Suprapubic skin (tissue), 4 donors: ENCODE measurements at regions not wholly inside any gene's neighbourhood (a gene's known extent, or its start where the extent isn't known, plus 50 kb on each side); places are given as distances from the start of the nearest gene placed in this dataset.
"Not testable (repeated sequence)": the region's sequence is repeated elsewhere in the genome, so short reads cannot be mapped to it uniquely, and the experiment has no call there.

Experiments
- DNase-seq, 2 donors: peaks; one replicate each; pipeline ENCODE4 v3.0.0-alpha.2; 2019; ENCODE audit warnings: low spot score in 2 of 2
- H3K27ac ChIP-seq: fragments of 200-600 bp; sonication (generic); one replicate; pipeline ENCODE4 v1.5.1; 2019
- H3K27me3 ChIP-seq: fragments of 200-600 bp; sonication (generic); one replicate; pipeline ENCODE4 v1.5.1; 2019
- H3K36me3 ChIP-seq: fragments of 200-600 bp; sonication (generic); one replicate; pipeline ENCODE4 v1.5.1; 2019
- H3K4me1 ChIP-seq: fragments of 200-600 bp; sonication (generic); one replicate; pipeline ENCODE4 v1.5.1; 2019
- H3K4me3 ChIP-seq: fragments of 200-600 bp; sonication (generic); one replicate; pipeline ENCODE4 v1.5.1; 2019; ENCODE audit warnings: mild to moderate bottlenecking
- H3K9me3 ChIP-seq: fragments of 200-600 bp; sonication (generic); one replicate; pipeline ENCODE4 v1.5.1; 2019
- EP300 ChIP-seq: sonication (generic); formaldehyde crosslinking; IDR thresholded peaks from one replicate; pipeline ENCODE4 v1.6.1; 2017; ENCODE audit warnings: antibody characterized with exemption
- POLR2A ChIP-seq, 2 donors: fragments of 450-650 bp; IDR thresholded peaks; one replicate each; pipeline ENCODE4 v1.6.1; 2017; ENCODE audit warnings: antibody characterized with exemption in 2 of 2, mild to moderate bottlenecking in 2 of 2, moderate library complexity in 2 of 2
- POLR2AphosphoS5 ChIP-seq, 3 donors: sonication (generic); formaldehyde crosslinking; IDR thresholded peaks; one replicate each; pipeline ENCODE4 v1.6.1; 2017; ENCODE audit warnings: antibody characterized with exemption in 3 of 3
- WGBS: methylation state at CpG from one replicate; pipeline ENCODE4 v1.1.5; 2018; 5-methylcytosine and 5-hydroxymethylcytosine counted together
- TF ChIP-seq, protein P1 (sequence below), 2 donors: fragments of 200-600 bp in 1 of 2; fragments of 450-650 bp in 1 of 2; sonication (generic) in 1 of 2; IDR thresholded peaks; one replicate each; pipeline ENCODE4 v1.5.1; 2016 to 2019; ENCODE audit warnings: antibody characterized with exemption in 2 of 2, mild to moderate bottlenecking in 1 of 2, moderate library complexity in 1 of 2

DNA sequence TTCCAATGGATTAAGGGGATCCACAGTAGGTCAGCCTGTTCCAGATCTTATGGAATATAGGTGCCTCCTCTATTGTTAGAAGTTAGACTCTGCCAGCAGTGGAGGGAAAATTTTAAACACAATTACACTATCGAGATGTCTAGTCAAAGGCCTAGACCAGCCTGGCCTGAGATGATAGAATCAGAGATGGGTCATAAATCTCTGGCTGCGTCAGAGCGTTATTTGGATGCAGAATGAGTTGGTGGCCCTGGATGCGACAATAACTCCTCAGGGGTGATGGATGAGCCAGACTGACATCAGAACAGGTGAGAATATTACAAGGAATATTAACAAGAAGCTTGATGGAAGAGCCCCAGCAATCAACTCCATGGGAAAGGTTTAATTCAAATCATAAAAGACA lies 149.3 kb upstream of the TCF4 start:
- TF ChIP-seq POLR2AphosphoS5 (IDR thresholded peaks at IDR 0.05) (no peak), POLR2A (IDR thresholded peaks at IDR 0.05) (no peak)
- TF ChIP-seq, protein P1, sequence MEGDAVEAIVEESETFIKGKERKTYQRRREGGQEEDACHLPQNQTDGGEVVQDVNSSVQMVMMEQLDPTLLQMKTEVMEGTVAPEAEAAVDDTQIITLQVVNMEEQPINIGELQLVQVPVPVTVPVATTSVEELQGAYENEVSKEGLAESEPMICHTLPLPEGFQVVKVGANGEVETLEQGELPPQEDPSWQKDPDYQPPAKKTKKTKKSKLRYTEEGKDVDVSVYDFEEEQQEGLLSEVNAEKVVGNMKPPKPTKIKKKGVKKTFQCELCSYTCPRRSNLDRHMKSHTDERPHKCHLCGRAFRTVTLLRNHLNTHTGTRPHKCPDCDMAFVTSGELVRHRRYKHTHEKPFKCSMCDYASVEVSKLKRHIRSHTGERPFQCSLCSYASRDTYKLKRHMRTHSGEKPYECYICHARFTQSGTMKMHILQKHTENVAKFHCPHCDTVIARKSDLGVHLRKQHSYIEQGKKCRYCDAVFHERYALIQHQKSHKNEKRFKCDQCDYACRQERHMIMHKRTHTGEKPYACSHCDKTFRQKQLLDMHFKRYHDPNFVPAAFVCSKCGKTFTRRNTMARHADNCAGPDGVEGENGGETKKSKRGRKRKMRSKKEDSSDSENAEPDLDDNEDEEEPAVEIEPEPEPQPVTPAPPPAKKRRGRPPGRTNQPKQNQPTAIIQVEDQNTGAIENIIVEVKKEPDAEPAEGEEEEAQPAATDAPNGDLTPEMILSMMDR (IDR thresholded peaks at IDR 0.05): no peak
- Histone ChIP-seq H3K27me3 (no peaks in the 10 kb centered on the region), H3K9me3 (no peaks in the 10 kb centered on the region), H3K4me1 (no peaks in the 10 kb centered on the region), H3K36me3 (no peaks in the 10 kb centered on the region), H3K4me3 (no peak overlapping the region), H3K27ac (no peak overlapping the region)
- WGBS: 93% methylated on average over 4 of the region's 4 CpGs
- DNase-seq: no peak

GRCh38 chr18:55735969-55736368 lies 148.0 kb upstream of the TCF4 start:
- no peak overlapping the region for H3K27ac ChIP-seq
- no peak overlapping the region for H3K4me3 ChIP-seq
- DNase-seq: no peak
- H3K27me3 ChIP-seq: no peaks in the 10 kb centered on the region
- no peaks in the 10 kb centered on the region for H3K36me3 ChIP-seq
- TF ChIP-seq EP300: no peak
- TF ChIP-seq, protein P1 (IDR thresholded peaks at IDR 0.05): no peak
- no peak for TF ChIP-seq POLR2AphosphoS5 (IDR thresholded peaks at IDR 0.05)
- TF ChIP-seq POLR2A (IDR thresholded peaks at IDR 0.05): no peak
- no peaks in the 10 kb centered on the region for H3K9me3 ChIP-seq
- no peaks in the 10 kb centered on the region for H3K4me1 ChIP-seq
- 92% methylated on average over 3 of the region's 3 CpGs for WGBS

DNA sequence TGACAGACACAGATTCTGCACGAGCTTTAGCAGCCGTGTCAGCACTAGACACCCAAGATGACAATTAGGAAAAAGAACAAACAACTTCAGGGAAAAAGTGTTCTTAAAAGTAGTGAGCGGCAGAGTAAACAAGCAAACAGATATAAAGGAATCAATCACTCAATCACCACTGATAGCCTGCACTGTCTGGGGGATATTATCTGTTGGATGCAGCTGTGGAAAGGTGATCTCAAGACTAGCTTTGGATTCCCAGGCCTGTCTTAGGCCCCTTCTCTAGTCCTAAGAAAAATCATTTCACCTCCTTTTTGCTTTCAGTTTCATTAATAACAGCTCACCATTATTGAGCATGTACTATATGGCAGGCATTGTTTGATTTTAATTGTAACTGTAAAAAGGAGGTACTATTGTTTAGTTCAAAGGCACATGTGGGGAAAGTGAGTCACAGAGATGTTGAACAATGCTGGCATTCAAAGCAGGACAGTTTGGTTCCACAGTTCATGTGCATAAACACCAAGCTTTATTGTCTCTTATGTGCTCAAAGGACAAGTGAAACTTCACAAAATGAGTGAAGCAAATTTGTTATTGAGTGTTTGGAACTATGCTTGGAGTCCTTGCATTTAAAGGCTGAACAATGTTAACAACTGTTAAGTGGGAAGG lies 147.3 kb upstream of the TCF4 start:
- Histone ChIP-seq H3K27ac (no peak overlapping the region), H3K27me3 (no peaks in the 10 kb centered on the region), H3K4me3 (no peak overlapping the region), H3K4me1 (no peaks in the 10 kb centered on the region), H3K36me3 (no peaks in the 10 kb centered on the region), H3K9me3 (no peaks in the 10 kb centered on the region)
- WGBS: 89% methylated on average over 3 of the region's 3 CpGs
- no peak for DNase-seq
- TF ChIP-seq, protein P1 (IDR thresholded peaks at IDR 0.05): no peak
- TF ChIP-seq POLR2AphosphoS5 (IDR thresholded peaks at IDR 0.05) (no peak), POLR2A (IDR thresholded peaks at IDR 0.05) (no peak), EP300 (no peak)

GRCh38 chr18:55732227-55733106 lies 144.5 kb upstream of the TCF4 start:
- no peaks in the 10 kb centered on the region for H3K9me3 ChIP-seq
- DNase-seq: no peak
- TF ChIP-seq EP300: no peak
- no peak overlapping the region for H3K27ac ChIP-seq
- no peak overlapping the region for H3K4me3 ChIP-seq
- H3K36me3 ChIP-seq: no peaks in the 10 kb centered on the region
- WGBS: 94% methylated on average over 2 of the region's 2 CpGs
- H3K4me1 ChIP-seq: no peaks in the 10 kb centered on the region
- no peaks in the 10 kb centered on the region for H3K27me3 ChIP-seq

GRCh38 chr18:55731594-55732042 lies 143.6 kb upstream of the TCF4 start:
- no peaks in the 10 kb centered on the region for H3K9me3 ChIP-seq
- H3K4me3 ChIP-seq: no peak overlapping the region
- DNase-seq: no peak
- TF ChIP-seq POLR2AphosphoS5 (IDR thresholded peaks at IDR 0.05) (no peak), EP300 (no peak), POLR2A (IDR thresholded peaks at IDR 0.05) (no peak)
- TF ChIP-seq, protein P1 (IDR thresholded peaks at IDR 0.05): no peak
- no peaks in the 10 kb centered on the region for H3K36me3 ChIP-seq
- H3K4me1 ChIP-seq: no peaks in the 10 kb centered on the region
- WGBS: 69% methylated on average over 4 of the region's 4 CpGs
- no peak overlapping the region for H3K27ac ChIP-seq
- no peaks in the 10 kb centered on the region for H3K27me3 ChIP-seq

- H3K4me1 ChIP-seq, H3K27me3 ChIP-seq, H3K4me3 ChIP-seq, H3K9me3 ChIP-seq, H3K36me3 ChIP-seq, H3K27ac ChIP-seq, DNase-seq: not testable (repeated sequence)
- no CpG with 5 or more reads among the region's 21 CpGs for WGBS
Observed at GRCh38 chr18:55721006-55721405, 133.0 kb upstream of the TCF4 start.
